A549 (cell line): ENCODE measurements at regions not wholly inside any gene's neighbourhood (a gene's known extent, or its start where the extent isn't known, plus 50 kb on each side); places are given as distances from the start of the nearest gene placed in this dataset.

Source experiments
- ATAC-seq, 2 experiments: fragments of 200-7000 bp in 1 of 2; fragments of >200 bp in 1 of 2; cut with Nextera tagmentation in 1 of 2; cut with Tn5 transposase in 1 of 2; 3 replicates each; pipeline versions ENCODE4 v1.8.0 to v1.9.1; 2018 to 2020; ENCODE audit warnings: mild to moderate bottlenecking in 1 of 2, moderate library complexity in 1 of 2
- CTCF ChIA-PET: fragments of 300-600 bp; sonication (Branson Sonifier 250); formaldehyde crosslinking; extraction: SDS; loops from one replicate; lab custom pipeline; 2021; ENCODE audit warnings: antibody characterized with exemption, inconsistent platforms; lab: Yijun Ruan, JAX
- POLR2A ChIA-PET: fragments of 350-600 bp; formaldehyde crosslinking; extraction: SDS; loops from one replicate; lab custom pipeline; 2021; ENCODE audit warnings: antibody characterized with exemption, inconsistent platforms; lab: Yijun Ruan, JAX
- DNase-seq, 2 experiments: peaks; one replicate each; pipeline versions ENCODE4 v3.0.0 to v3.0.0-alpha.2; 2011 to 2016; ENCODE audit warnings: low read depth in 1 of 2, low spot score in 1 of 2
- FAIRE-seq: peaks from 2 replicates; lab custom pipeline; 2011; peaks lifted over from hg19 to GRCh38; lab: Jason Lieb, UNC
- H3K27ac ChIP-seq, 2 experiments: fragments of >200 bp; sonication (Bioruptor Twin); formaldehyde crosslinking; 3 replicates each; pipeline ENCODE4 v1.5.1; 2016 to 2017
- H3K4me1 ChIP-seq: fragments of >200 bp; sonication (Bioruptor Twin); formaldehyde crosslinking; 3 replicates; pipeline ENCODE4 v1.6.1; 2016
- H3K4me2 ChIP-seq: fragments of >200 bp; sonication (Bioruptor Twin); formaldehyde crosslinking; 3 replicates; pipeline ENCODE4 v1.6.1; 2016
- H3K4me3 ChIP-seq: fragments of >200 bp; sonication (Bioruptor Twin); formaldehyde crosslinking; 3 replicates; pipeline ENCODE4 v1.5.1; 2016
- H3K9me3 ChIP-seq: fragments of >200 bp; sonication (Bioruptor Twin); formaldehyde crosslinking; 3 replicates; pipeline ENCODE4 v1.6.1; 2016
- BHLHE40 ChIP-seq: IDR thresholded peaks from 2 replicates; pipeline ENCODE4 v1.6.1; 2012; ENCODE audit warnings: low read depth, low read length, inconsistent platforms
- CBX2 ChIP-seq: fragments of 200-600 bp; sonication (generic); IDR thresholded peaks from 2 replicates; pipeline ENCODE4 v1.6.1; 2016; ENCODE audit warnings: low read depth, mild to moderate bottlenecking, borderline replicate concordance
- CBX8 ChIP-seq: fragments of 200-600 bp; sonication (generic); IDR thresholded peaks from 2 replicates; pipeline ENCODE4 v1.6.1; 2016
- CHD2 ChIP-seq: fragments of 150-350 bp; IDR thresholded peaks from 2 replicates; pipeline ENCODE4 v1.6.1; 2014; ENCODE audit warnings: low read length; ENCODE audit not compliant: partially characterized antibody
- CTCF ChIP-seq: fragments of >200 bp; sonication (Bioruptor Twin); formaldehyde crosslinking; IDR thresholded peaks from 3 replicates; pipeline ENCODE4 v1.5.1; 2016
- EHF ChIP-seq: fragments of 250-450 bp; sonication (Bioruptor Pico); IDR thresholded peaks from 2 replicates; pipeline ENCODE4 v1.5.0; 2020; ENCODE audit warnings: mild to moderate bottlenecking
- ELK1 ChIP-seq: fragments of 150-350 bp; IDR thresholded peaks from 2 replicates; pipeline ENCODE4 v1.6.1; 2014; ENCODE audit warnings: low read depth, mild to moderate bottlenecking, low read length
- EP300 ChIP-seq, 2 experiments: fragments of >200 bp; sonication (Bioruptor Twin); formaldehyde crosslinking; IDR thresholded peaks; 2 replicates in 1 of 2; 3 replicates in 1 of 2; pipeline ENCODE4 v1.6.1; 2016 to 2017
- GATA3 ChIP-seq: IDR thresholded peaks from 2 replicates; pipeline ENCODE4 v1.6.1; 2012; ENCODE audit warnings: borderline replicate concordance
- HOXB13 ChIP-seq: fragments of 250-450 bp; sonication (Bioruptor Pico); IDR thresholded peaks from 2 replicates; pipeline ENCODE4 v1.5.0; 2020; ENCODE audit warnings: low read depth, mild to moderate bottlenecking, moderate library complexity
- HOXB5 ChIP-seq: fragments of 250-450 bp; sonication (Bioruptor Pico); IDR thresholded peaks from 2 replicates; pipeline ENCODE4 v1.5.0; 2020; ENCODE audit warnings: mild to moderate bottlenecking, moderate library complexity
- MAZ ChIP-seq: fragments of 150-350 bp; IDR thresholded peaks from 2 replicates; pipeline ENCODE4 v1.6.1; 2014; ENCODE audit warnings: antibody characterized with exemption, low read depth, low read length, borderline replicate concordance
- MYC ChIP-seq: IDR thresholded peaks from 2 replicates; pipeline ENCODE4 v1.6.1; 2012; ENCODE audit warnings: mild to moderate bottlenecking, inconsistent platforms, low read length, improper control_type of control experiment, borderline replicate concordance
- NFE2L2 ChIP-seq: fragments of 150-350 bp; conservative IDR thresholded peaks from 2 replicates; pipeline ENCODE4 v1.6.1; 2014; ENCODE audit warnings: low read length
- NPAS2 ChIP-seq: fragments of 250-450 bp; sonication (Bioruptor Pico); IDR thresholded peaks from 2 replicates; pipeline ENCODE4 v1.8.0; 2022; ENCODE audit warnings: mild to moderate bottlenecking, moderate library complexity, borderline replicate concordance
- NR3C1 ChIP-seq: fragments of >200 bp; sonication (Bioruptor Twin); formaldehyde crosslinking; IDR thresholded peaks from 3 replicates; pipeline ENCODE4 v1.6.1; 2017
- PBX3 ChIP-seq: IDR thresholded peaks from 2 replicates; pipeline ENCODE4 v1.6.1; 2012
- RCOR1 ChIP-seq: fragments of 150-350 bp; IDR thresholded peaks from 2 replicates; pipeline ENCODE4 v1.6.1; 2014; ENCODE audit warnings: antibody characterized with exemption, low read length, low read depth
- REST ChIP-seq: fragments of 200-600 bp; sonication (generic); IDR thresholded peaks from 2 replicates; pipeline ENCODE4 v1.6.1; 2016; ENCODE audit warnings: antibody characterized with exemption, mild to moderate bottlenecking, moderate library complexity
- RNF2 ChIP-seq: fragments of 200-600 bp; sonication (generic); IDR thresholded peaks from 2 replicates; pipeline ENCODE4 v1.6.1; 2016; ENCODE audit warnings: low read depth, mild to moderate bottlenecking, antibody characterized with exemption, moderate library complexity, borderline replicate concordance
- TP53 ChIP-seq: fragments of 250-450 bp; sonication (Bioruptor Pico); IDR thresholded peaks from 2 replicates; pipeline ENCODE4 v1.5.0; 2021; ENCODE audit warnings: mild to moderate bottlenecking, moderate library complexity
- ZFP36 ChIP-seq: fragments of 450-650 bp; IDR thresholded peaks from 2 replicates; pipeline ENCODE4 v1.6.1; 2014; ENCODE audit warnings: borderline replicate concordance; ENCODE audit not compliant: partially characterized antibody
- ZSCAN20 ChIP-seq: fragments of 250-450 bp; sonication (Bioruptor Pico); IDR thresholded peaks from 2 replicates; pipeline ENCODE4 v1.8.0; 2022; ENCODE audit warnings: mild to moderate bottlenecking, moderate library complexity
- WGBS: methylation state at CpG from one replicate; pipeline ENCODE4 v1.1.6; 2017; ENCODE audit errors: missing lambda C conversion rate; 5-methylcytosine and 5-hydroxymethylcytosine counted together

- POLR2A ChIA-PET: no interaction called here
- DNase-seq (no peak), ATAC-seq (no peak), FAIRE-seq (no peak)
- no peaks in the 10 kb centered on the region for H3K9me3 ChIP-seq
- H3K4me1 ChIP-seq: no peaks in the 10 kb centered on the region
- H3K27ac ChIP-seq: no peak overlapping the region
- WGBS: 37% methylated on average over 4 of the region's 4 CpGs
- H3K4me3 ChIP-seq: no peak overlapping the region
- no peak for TF ChIP-seq CBX2
- TF ChIP-seq CBX8: no peak
- TF ChIP-seq, all 56 proteins: peak for 0
- CTCF ChIA-PET: interaction anchor here (3.5 kb wide), 1 partner anchor 13 kb away, joined by 15 read pairs; no protein-coding TSS in a partner anchor
- no peak overlapping the region for H3K4me2 ChIP-seq
Measured at GRCh38 chr5:91514400-91514799, 131.3 kb upstream of the ARRDC3 start.

GRCh38 chr5:91503321-91503720 is 120.2 kb upstream of the ARRDC3 start:
- ATAC-seq: no peak
- 35% methylated on average over 3 of the region's 3 CpGs for WGBS
- POLR2A ChIA-PET: no interaction called here
- CTCF ChIA-PET: no interaction called here
- H3K4me1 ChIP-seq: no peaks in the 10 kb centered on the region
- no peak overlapping the region for H3K4me3 ChIP-seq
- H3K27ac ChIP-seq: no peak overlapping the region
- no peak overlapping the region for H3K4me2 ChIP-seq
- no peaks in the 10 kb centered on the region for H3K9me3 ChIP-seq
- TF ChIP-seq MYC: no peak
- TF ChIP-seq HOXB5: no peak
- TF ChIP-seq RNF2: no peak
- TF ChIP-seq CBX2: no peak
- TF ChIP-seq CTCF: no peak
- TF ChIP-seq REST: no peak
- no peak for FAIRE-seq
- no peak for DNase-seq

- 75% methylated on average over 3 of the region's 3 CpGs for WGBS
- ChIA-PET CTCF (interaction anchor here (0.8 to 3.9 kb wide), 4 partner anchors 12 to 16 kb away, joined by 3 to 23 read pairs (median 10); no protein-coding TSS in a partner anchor), POLR2A (no interaction called here)
- Histone ChIP-seq H3K4me3 (no peak overlapping the region), H3K4me1 (no peaks in the 10 kb centered on the region), H3K9me3 (no peaks in the 10 kb centered on the region), H3K4me2 (no peak overlapping the region), H3K27ac (no peak overlapping the region)
- TF ChIP-seq TP53 (CRISPR knock-in tag) (no peak), NR3C1 (no peak), NFE2L2 (no peak), GATA3 (no peak), CHD2 (no peak), BHLHE40 (no peak), ELK1 (no peak), EP300 (IDR thresholded peaks at IDR 0.05) (no peak), ZSCAN20 (CRISPR knock-in tag) (no peak), MAZ (no peak), RCOR1 (no peak), NPAS2 (CRISPR knock-in tag) (no peak), PBX3 (no peak), EHF (CRISPR knock-in tag) (no peak), REST (no peak), ZFP36 (no peak), HOXB13 (CRISPR knock-in tag) (no peak)
- no peak for DNase-seq
- no peak for FAIRE-seq
- ATAC-seq: no peak
Measured at GRCh38 chr5:91500758-91501157, 117.6 kb upstream of the ARRDC3 start.
